Erythroblast (primary cell): ENCODE measurements at regions not wholly inside any gene's neighbourhood (a gene's known extent, or its start where the extent isn't known, plus 50 kb on each side); places are given as distances from the start of the nearest gene placed in this dataset.

Experiments
- GATA1 ChIP-seq: IDR thresholded peaks from 2 replicates; pipeline ENCODE4 v1.6.1; 2011; ENCODE audit warnings: low read depth, mild to moderate bottlenecking, control low read depth, low read length, moderate library complexity
- POLR2A ChIP-seq: IDR thresholded peaks from 2 replicates; pipeline ENCODE4 v1.6.1; 2011; ENCODE audit warnings: mild to moderate bottlenecking, low read length

- TF ChIP-seq POLR2A (no peak), GATA1 (no peak)
Measured at GRCh38 chr2:137873536-137874244, 90.6 kb upstream of the HNMT start.
